Natural killer cell (primary cell): ENCODE measurements at regions not wholly inside any gene's neighbourhood (a gene's known extent, or its start where the extent isn't known, plus 50 kb on each side); places are given as distances from the start of the nearest gene placed in this dataset.
"Not testable (repeated sequence)": the region's sequence is repeated elsewhere in the genome, so short reads cannot be mapped to it uniquely, and the experiment has no call there.

Source experiments
- ATAC-seq, 3 donors: fragments of 150-1000 bp in 2 of 3; fragments of 200-7000 bp in 1 of 3; cut with Tn5 transposase; 1 replicate in 1 of 3; 2 replicates in 2 of 3; pipeline ENCODE4 v1.10.0; 2021; ENCODE audit warnings: mild to moderate bottlenecking in 2 of 3, moderate library complexity in 2 of 3
- DNase-seq, 2 donors: peaks; one replicate each; pipeline versions ENCODE4 v3.0.0 to v3.0.0-alpha.2; 2013 to 2021; ENCODE audit warnings: mixed read lengths in 1 of 2
- H3K27ac ChIP-seq: one replicate; pipeline ENCODE4 v1.5.1; 2013; ENCODE audit warnings: mild to moderate bottlenecking, low read length
- H3K27me3 ChIP-seq: one replicate; pipeline ENCODE4 v1.6.1; 2013; ENCODE audit warnings: low read length; ENCODE audit not compliant: control insufficient read depth, insufficient read depth
- H3K36me3 ChIP-seq: one replicate; pipeline ENCODE4 v1.6.1; 2013; ENCODE audit warnings: low read length; ENCODE audit not compliant: control insufficient read depth, insufficient read depth
- H3K4me1 ChIP-seq: one replicate; pipeline ENCODE4 v1.6.1; 2013; ENCODE audit warnings: low read length; ENCODE audit not compliant: control insufficient read depth, insufficient read depth
- H3K4me3 ChIP-seq: one replicate; pipeline ENCODE4 v1.5.1; 2013; ENCODE audit warnings: low read length
- H3K9me3 ChIP-seq: one replicate; pipeline ENCODE4 v1.6.1; 2013; ENCODE audit warnings: low read length; ENCODE audit not compliant: control insufficient read depth, insufficient read depth
- H3K27ac Mint-ChIP-seq, 2 donors: one replicate each; pipeline ENCODE4 v1.8.0; 2022; ENCODE audit warnings: mild to moderate bottlenecking in 2 of 2, mixed read lengths in 2 of 2, moderate library complexity in 1 of 2
- H3K27me3 Mint-ChIP-seq, 2 donors: one replicate each; pipeline ENCODE4 v1.8.0; 2022; ENCODE audit warnings: low read depth in 2 of 2, mixed read lengths in 2 of 2
- H3K36me3 Mint-ChIP-seq: one replicate; pipeline ENCODE4 v1.8.0; 2022; ENCODE audit warnings: mixed read lengths
- H3K4me1 Mint-ChIP-seq, 2 donors: one replicate each; pipeline ENCODE4 v1.8.0; 2022; ENCODE audit warnings: mixed read lengths in 2 of 2
- H3K4me3 Mint-ChIP-seq: one replicate; pipeline ENCODE4 v1.8.0; 2022; ENCODE audit warnings: mild to moderate bottlenecking, moderate library complexity, mixed read lengths
- H3K9me3 Mint-ChIP-seq, 2 donors: one replicate each; pipeline ENCODE4 v1.8.0; 2022; ENCODE audit warnings: mixed read lengths in 2 of 2
- CTCF ChIP-seq: fragments of 200-600 bp; IDR thresholded peaks from one replicate; pipeline ENCODE4 v1.8.0; 2022; ENCODE audit warnings: antibody characterized with exemption
- WGBS: methylation state at CpG from one replicate; pipeline ENCODE4 v1.1.7; 2013; ENCODE audit warnings: missing lambda C conversion rate; ENCODE audit not compliant: insufficient coverage; 5-methylcytosine and 5-hydroxymethylcytosine counted together
- intact Hi-C: fragments of 100-400 bp; cut with micrococcal nuclease; formaldehyde crosslinking; loops from one replicate; pipeline ENCODE4 v1.14.2; 2022

- no peaks in the 10 kb centered on the region for H3K36me3 ChIP-seq
- intact Hi-C loops = no loop called here
- Mint-ChIP-seq H3K27ac (no peak overlapping the region), H3K9me3 (peaks cover 0 to 14% of the 10 kb centered on the region in 2 donors), H3K36me3 (no peaks in the 10 kb centered on the region), H3K27me3 (no peaks in the 10 kb centered on the region), H3K4me1 (no peaks in the 10 kb centered on the region), H3K4me3 (no peak overlapping the region)
- ATAC-seq (no peak), DNase-seq (no peak)
- H3K27me3 ChIP-seq = no peaks in the 10 kb centered on the region
- WGBS = 100% methylated on average over 2 of the region's 2 CpGs
- no peaks in the 10 kb centered on the region for H3K4me1 ChIP-seq
- H3K9me3 ChIP-seq = no peaks in the 10 kb centered on the region
- no peak for TF ChIP-seq CTCF
- H3K27ac ChIP-seq = no peak overlapping the region
- no peak overlapping the region for H3K4me3 ChIP-seq
Measured at GRCh38 chrY:14356154-14356553, 168.2 kb upstream of the NLGN4Y start.

DNA sequence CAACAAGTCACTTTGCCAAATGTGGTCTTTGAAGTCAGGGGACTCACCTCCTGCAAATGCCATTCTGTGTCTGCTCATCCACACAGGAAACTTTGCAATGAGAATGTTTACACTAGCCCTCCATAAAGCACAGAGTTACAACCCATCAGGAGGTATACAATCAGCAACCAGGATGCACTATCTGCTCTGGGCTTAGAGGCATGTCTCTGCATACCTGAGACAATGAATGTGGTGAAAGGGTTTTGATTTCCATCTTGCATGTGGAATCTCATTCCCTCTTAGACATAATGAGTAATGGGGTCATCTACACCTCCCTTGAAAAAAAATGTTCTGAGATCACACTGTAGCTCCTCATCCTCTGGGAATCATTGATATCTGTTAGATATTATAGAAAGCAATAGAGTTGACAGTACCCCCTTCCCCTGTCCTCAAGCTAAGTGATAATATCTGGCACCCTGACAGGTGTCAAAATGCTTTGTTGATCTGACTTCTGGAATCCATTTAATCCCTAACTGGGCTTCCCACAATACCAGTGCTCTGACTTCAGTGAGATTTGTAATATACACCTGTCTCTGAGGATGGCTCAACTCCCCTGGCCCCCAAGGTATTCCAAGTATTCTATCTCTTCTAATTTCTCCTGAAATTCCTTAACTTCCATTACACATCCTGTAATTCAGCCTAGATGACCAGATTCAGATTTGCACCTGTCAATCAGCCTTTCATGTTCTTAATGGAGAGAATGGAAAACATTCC, 163.4 kb upstream of the NLGN4Y start:
- Mint-ChIP-seq H3K27me3 (peaks cover 0 to 2% of the 10 kb centered on the region in 2 donors), H3K27ac (no peak overlapping the region), H3K4me3 (no peak overlapping the region), H3K9me3 (peaks cover 0 to 9% of the 10 kb centered on the region in 2 donors), H3K4me1 (no peaks in the 10 kb centered on the region), H3K36me3 (no peaks in the 10 kb centered on the region)
- ATAC-seq (no peak), DNase-seq (no peak)
- no peak overlapping the region for H3K27ac ChIP-seq
- no peaks in the 10 kb centered on the region for H3K27me3 ChIP-seq
- H3K9me3 ChIP-seq = no peaks in the 10 kb centered on the region
- no peaks in the 10 kb centered on the region for H3K4me1 ChIP-seq
- intact Hi-C loops = no loop called here
- no peaks in the 10 kb centered on the region for H3K36me3 ChIP-seq
- no peak for TF ChIP-seq CTCF
- no peak overlapping the region for H3K4me3 ChIP-seq

DNA sequence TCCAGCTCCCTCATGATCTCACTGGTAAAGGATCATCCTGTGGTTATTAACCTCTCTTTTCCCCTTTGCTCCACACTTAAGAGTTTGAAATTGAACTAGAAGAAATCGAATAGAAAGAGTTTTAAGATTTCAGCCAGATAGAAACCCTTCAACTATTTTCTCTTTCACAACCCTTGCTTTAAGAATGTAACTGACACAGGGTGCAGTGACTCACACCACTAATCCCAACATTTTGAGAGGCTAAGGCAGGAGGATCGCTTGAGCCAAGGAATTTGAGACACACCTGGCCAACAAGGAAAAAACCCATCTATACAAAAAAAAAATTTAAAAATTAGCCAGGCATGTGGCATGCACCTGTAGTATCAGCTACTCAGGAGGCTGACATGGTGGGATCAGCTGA, 150.7 kb upstream of the NLGN4Y start:
- intact Hi-C loops = no loop called here
- no peaks in the 10 kb centered on the region for H3K4me1 ChIP-seq
- H3K27me3 ChIP-seq = no peaks in the 10 kb centered on the region
- WGBS = 100% methylated on average over 1 of the region's 2 CpGs
- Mint-ChIP-seq H3K4me1 (no peaks in the 10 kb centered on the region), H3K4me3 (no peak overlapping the region), H3K36me3 (no peaks in the 10 kb centered on the region), H3K27ac (no peak overlapping the region), H3K9me3 (no peaks in the 10 kb centered on the region), H3K27me3 (no peaks in the 10 kb centered on the region)
- ATAC-seq (no peak), DNase-seq (no peak)
- no peak overlapping the region for H3K27ac ChIP-seq
- H3K9me3 ChIP-seq = no peaks in the 10 kb centered on the region
- no peak overlapping the region for H3K4me3 ChIP-seq
- TF ChIP-seq CTCF = no peak
- no peaks in the 10 kb centered on the region for H3K36me3 ChIP-seq

- H3K4me1 Mint-ChIP-seq = no peaks in the 10 kb centered on the region
Measured at GRCh38 chrY:14378217-14378616, 146.1 kb upstream of the NLGN4Y start.

DNA sequence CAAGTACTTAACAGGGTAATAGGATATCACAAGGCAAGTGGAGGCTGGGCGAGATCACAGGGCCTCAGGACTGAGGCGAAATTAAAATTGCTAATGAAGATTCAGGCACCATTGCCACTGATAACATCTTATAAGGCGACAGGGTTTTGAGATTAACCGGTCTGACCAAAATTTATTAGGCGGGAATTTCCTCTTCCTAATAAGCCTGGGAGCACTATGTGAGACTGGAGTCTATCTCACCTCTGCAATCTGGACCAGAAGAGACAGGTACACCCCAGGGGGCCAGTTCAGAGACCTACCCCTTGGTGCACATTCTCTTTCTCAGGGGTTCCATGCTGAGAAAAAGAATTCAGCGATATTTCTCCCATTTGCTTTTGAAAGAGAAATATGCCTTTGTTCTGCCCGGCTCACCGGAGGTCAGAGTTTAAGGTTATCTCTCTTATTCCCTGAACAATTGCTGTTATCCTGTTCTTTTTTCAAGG, 113.7 kb upstream of the NLGN4Y start:
- H3K4me3 ChIP-seq, H3K27ac Mint-ChIP-seq, intact Hi-C loops, H3K27me3 Mint-ChIP-seq, H3K36me3 ChIP-seq, H3K9me3 ChIP-seq, H3K4me1 ChIP-seq, DNase-seq, H3K4me3 Mint-ChIP-seq, H3K27me3 ChIP-seq, H3K4me1 Mint-ChIP-seq, H3K9me3 Mint-ChIP-seq, H3K27ac ChIP-seq, ATAC-seq, H3K36me3 Mint-ChIP-seq: not testable (repeated sequence)
- 57% methylated on average over 6 of the region's 8 CpGs for WGBS

More at GRCh38 chrY:14378217-14378616, 146.1 kb upstream of the NLGN4Y start:
- Histone ChIP-seq H3K4me1 (no peaks in the 10 kb centered on the region), H3K9me3 (no peaks in the 10 kb centered on the region), H3K36me3 (no peaks in the 10 kb centered on the region), H3K27me3 (no peaks in the 10 kb centered on the region), H3K4me3 (no peak overlapping the region), H3K27ac (no peak overlapping the region)
- Mint-ChIP-seq H3K27ac (no peak overlapping the region), H3K36me3 (no peaks in the 10 kb centered on the region), H3K4me3 (no peak overlapping the region), H3K27me3 (no peaks in the 10 kb centered on the region), H3K9me3 (peaks cover 0 to 9% of the 10 kb centered on the region in 2 donors)
- WGBS = 61% methylated on average over 4 of the region's 4 CpGs
- no peak for DNase-seq
- no peak for TF ChIP-seq CTCF
- intact Hi-C loops = no loop called here
- ATAC-seq = no peak
